Left kidney (tissue), 1 donor: ENCODE measurements at regions not wholly inside any gene's neighbourhood (a gene's known extent, or its start where the extent isn't known, plus 50 kb on each side); places are given as distances from the start of the nearest gene placed in this dataset.
A peak's percentile ranks its signal among the peaks of the same experiment; 100 is the strongest.

Source experiments
- DNase-seq: peaks from one replicate; pipeline ENCODE4 v3.0.0-alpha.2; 2013

DNA sequence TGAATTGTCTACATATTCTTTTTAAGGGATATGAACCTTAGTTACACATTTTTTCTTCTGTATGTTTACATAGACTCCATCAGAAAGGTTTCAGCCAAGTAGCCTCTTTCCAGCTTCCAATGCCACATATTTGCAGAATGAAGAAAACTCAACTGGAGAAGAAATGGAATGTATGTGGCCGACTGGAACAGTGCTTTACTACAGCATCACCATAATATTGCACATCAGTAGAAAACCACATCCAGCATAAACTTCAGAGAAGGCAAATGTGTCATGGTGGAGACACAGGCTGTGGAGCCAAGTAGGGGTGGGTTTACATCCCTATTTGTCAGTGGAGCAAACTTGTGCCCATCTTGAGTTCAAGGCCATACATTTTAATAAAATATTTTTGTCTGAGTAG lies 204.8 kb upstream of the LDB2 start:
- no peak for DNase-seq

DNA sequence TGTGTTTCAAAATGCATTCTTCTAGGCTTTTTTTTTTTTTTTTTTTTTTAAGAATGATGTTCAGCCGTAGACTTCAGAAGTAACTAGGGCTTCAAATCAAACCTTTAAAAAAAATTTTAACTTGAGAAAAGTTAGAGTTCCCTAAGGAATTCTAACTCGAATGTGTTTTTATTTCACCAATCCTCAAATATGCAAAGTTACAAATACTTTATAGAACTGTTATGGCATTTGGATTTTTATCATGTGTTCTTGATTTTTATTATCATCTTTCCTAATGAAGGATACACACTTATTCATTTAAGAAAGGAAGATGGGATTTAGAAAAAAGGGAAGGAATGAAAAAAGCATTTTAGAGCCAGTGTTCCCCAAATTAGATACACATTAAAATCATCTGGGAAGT lies 200.6 kb upstream of the LDB2 start:
- DNase-seq: no peak

GRCh38 chr4:17098401-17098800 lies 200.0 kb upstream of the LDB2 start:
- no peak for DNase-seq

GRCh38 chr4:17097362-17097761 lies 198.9 kb upstream of the LDB2 start:
- no peak for DNase-seq

DNA sequence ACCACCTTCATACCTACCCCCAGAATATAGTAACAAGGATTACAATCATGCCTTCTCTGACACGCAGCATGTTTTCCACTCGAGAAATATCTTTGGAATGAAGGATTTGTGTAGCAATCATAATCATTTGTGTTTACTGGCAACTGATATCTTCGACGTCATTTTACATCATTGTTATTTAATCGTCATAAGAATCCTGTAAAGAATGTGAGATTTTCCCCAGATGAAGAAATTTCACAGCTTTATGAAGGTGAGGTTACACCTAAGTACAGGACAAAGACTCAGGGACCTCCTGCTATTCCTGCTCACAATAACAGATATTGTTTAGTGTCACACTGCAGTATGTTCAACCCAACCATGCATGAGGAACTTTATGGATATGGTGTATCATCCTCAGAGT lies 198.2 kb upstream of the LDB2 start:
- DNase-seq: no peak

DNA sequence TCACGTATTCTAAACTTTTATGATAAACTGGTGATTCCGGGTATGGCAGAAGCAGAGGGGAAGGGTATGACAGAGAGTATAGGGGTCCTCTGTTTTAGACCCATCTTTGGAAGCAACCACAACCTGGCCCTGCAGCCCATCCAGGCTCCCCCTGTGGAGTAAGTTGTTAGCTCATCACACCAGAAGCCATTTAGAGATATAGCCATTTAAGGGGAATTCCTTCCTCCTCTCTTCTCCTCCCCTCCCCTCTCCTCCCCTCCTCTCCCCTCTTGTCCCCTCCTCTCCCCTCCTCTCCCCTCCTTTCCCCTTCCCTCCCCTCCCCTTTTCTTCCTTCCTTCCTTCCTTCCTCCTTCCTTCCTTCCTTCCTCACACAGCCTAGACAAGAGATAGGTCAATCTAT lies 197.3 kb upstream of the LDB2 start:
- no peak for DNase-seq

DNA sequence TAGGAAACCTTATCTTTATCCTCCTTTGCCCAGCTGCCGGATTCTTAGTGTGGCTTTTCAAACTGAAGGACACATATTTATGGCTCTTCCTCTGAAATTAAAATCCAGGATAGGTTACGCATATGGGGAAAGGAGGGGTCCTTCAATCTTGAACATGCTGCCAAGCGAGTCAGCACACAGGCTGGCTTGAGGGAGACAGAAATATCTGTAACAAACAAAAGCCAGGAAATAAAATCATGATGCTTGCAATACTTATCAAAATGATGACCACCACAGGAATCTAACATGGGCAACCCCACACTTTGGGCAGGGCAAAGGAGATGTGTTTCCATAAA lies 196.4 kb upstream of the LDB2 start:
- DNase-seq: no peak

- DNase-seq: peak; percentile 7
Observed at GRCh38 chr4:17094159-17094875, 195.9 kb upstream of the LDB2 start.

DNA sequence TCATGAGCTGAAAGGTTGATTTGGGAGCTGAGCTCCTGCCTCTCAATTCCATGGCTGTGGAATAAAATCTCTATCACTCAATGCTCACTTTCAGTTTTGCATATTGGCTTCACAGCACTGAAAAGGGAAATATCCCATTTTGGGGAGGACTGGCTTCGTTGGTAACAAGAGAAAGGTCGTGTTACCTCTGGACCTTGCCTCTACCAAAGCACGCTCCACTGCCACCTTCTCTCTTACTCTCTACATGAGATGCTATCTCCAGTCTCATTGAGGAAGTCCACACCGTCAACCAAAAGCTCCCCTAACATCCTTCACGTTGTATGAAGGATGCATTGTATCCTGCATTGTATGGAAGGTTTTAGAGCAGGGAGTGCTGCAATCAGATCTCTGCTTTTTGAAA lies 195.0 kb upstream of the LDB2 start:
- no peak for DNase-seq

DNA sequence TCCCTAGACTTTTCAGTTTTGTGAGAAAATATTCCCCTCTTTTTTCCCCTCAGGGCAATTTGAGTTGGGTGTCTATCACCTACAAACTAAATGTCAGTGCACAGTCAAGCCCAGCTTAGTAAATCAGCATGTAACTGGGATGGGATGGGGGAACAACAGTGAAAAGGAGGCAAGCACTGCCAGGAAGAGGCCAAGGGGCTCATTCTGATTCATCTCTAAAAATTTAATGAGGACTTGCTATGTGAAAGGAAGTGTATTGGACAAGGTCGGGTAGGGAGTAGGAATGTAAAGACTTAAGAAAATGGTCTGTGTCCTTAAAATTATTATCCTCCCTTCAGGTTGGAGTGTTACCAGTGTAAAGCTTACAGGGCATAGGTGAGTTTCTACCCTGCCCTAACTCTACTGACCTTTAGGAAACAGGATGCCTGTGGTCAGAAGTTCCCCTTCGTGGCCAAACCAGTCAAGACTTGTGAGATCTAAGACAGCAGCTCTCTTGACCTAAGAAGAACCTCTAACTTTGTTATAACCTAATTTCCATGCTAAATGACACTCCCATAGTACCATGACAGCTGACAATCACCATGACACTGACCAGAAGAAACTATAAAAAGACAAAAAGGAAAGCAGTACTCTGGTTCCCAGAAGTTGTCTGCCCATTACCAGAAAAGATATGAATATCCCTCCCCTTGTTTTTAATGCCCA lies 194.4 kb upstream of the LDB2 start:
- no peak for DNase-seq

DNA sequence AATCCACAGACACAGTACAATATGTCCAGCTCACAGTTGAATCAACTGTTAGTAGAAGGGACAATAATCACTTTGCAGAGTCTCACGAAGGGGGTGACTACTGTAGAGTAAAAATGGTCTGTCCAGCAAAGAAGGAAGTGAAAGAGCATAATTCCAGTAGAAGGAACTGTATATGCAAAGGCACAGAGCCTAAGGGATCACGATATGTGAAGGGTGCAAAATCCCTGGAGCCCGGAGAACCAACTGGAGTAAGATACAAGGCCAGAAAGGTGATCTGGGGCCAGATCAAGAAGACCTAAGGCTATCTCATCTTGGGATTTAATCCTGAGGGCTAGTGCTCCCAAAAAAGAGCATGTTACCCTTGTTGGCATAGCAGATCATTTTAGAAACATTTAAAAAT lies 192.7 kb upstream of the LDB2 start:
- DNase-seq: no peak

DNA sequence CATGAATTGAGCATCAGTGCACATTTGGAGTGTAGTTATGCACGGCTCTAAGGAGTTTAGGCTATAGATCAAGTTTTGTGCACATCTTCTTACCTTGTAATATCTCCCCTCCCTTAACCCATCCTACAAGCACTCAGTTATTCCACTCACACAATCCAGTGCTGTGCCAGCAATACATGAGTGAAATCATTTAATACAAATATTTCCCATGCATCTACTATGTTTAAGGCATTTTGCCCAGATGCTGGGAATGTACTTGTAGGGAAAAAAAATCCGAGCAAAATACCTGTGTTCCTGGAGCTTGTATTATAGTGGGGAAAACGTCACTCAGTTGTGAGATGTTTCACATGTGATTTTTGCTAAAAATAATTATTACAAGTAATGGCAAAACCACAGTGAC lies 191.6 kb upstream of the LDB2 start:
- no peak for DNase-seq

DNA sequence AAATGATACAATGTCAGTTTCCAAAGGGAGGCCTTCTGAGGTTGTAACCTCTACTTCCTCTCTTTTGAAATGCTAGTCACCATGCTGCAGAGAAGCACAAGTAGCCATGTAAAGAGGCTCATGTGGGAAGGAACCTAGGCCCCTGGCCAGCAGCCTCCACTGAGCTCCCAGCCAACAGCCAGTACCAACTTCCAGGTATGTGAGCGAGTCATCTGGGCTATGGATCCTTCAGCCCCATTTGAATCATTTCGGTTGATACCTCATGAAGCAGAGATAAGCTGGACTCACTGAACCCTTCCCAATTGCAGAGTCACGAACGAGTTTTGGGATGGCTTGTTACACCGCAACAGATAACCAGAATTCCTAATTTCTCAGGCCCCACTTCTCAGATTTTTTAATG lies 187.0 kb upstream of the LDB2 start:
- no peak for DNase-seq

DNA sequence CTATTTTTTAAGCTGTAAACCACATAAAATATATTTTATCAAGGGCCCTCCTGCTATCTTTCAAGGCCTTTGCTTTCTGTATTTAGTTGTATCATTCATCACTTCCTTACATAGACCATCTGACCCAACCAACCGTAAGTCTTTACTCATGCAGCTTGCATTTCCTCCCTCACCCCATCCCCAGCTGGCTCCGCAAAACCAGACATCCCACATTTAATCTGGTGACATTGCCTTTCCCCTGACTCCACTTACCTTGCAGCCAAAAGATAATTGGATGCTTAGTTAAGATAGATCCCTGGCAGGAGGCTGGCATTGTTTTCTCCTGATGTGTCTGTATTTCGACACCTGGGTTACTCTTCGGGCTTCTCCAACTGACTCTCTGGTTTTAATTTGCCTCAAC lies 183.7 kb upstream of the LDB2 start:
- no peak for DNase-seq

GRCh38 chr4:17081179-17081578 lies 182.7 kb upstream of the LDB2 start:
- no peak for DNase-seq

DNA sequence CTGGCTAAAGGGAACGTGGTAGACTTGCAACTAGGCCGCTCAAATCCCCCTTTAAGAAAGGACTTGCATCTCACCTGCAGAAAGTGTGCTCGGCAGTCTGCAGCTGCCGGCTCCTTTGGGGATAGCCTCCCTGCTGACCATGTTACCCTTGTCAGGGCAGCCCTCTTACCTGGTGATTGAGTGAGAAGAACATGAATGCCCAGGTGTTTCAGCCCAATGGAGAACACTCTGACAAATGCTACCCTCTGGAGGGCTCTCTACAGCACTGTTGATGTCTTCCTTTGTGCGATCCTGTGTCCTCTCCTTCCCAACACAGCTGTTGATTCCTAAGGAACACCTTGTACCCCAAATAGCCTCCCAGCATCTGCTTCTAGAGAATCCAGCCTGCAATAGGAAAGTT lies 178.7 kb upstream of the LDB2 start:
- no peak for DNase-seq

DNA sequence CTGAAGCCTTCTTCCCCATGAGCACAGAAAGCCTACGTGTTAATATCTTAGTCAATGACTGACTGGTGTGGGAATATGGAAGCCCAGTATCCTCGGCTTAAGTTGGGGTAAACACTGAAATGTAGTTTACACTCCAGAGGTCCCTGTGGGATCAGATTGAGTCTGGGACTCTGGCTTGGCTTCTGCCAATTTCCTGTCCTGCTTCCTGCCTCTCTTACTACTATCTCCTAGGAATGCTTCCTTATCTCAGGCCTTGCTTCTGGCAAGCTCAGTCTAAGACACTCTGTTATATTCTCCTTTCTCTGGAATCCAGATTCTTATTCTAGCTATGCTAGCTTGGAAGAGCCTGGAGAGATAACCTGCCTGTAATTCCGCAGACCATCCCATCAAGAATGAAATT lies 174.0 kb upstream of the LDB2 start:
- no peak for DNase-seq

DNA sequence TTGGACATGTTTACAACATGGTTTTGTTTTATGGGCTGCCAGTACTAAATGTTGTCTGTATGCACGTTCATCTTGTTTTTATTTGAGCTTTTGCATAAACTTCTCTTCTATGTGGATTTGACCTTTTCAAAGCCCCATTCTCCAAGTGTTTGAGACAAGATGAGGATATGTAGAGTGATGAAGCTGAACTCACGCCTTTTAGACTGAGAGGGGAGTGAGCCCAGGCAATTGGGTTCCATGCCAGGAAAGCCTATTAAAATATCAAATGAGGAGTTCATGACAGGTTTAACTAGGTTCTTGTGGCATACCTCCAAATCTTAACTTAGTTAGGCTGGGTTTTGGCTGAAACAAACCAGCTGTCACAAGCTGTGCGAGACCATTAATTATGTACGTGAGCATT lies 170.4 kb upstream of the LDB2 start:
- DNase-seq: peak; percentile 53

DNA sequence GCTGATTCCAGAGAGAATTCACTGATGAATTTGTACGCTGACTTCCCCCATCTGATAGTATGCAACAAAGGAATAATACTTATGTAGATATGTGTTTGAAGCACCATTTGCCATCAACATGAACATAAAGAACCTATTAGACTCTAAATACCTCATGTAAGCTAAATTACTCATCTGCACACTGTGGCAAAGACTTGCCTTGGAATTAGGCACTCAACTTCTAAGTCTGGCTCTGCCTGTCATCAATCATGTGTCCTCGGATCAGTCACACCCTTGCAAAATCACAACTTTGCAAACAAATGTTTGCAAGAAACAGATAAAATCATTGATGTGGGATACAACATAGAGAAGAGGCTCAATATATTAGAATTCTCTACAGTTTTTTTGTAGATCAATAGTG lies 169.9 kb upstream of the LDB2 start:
- no peak for DNase-seq

DNA sequence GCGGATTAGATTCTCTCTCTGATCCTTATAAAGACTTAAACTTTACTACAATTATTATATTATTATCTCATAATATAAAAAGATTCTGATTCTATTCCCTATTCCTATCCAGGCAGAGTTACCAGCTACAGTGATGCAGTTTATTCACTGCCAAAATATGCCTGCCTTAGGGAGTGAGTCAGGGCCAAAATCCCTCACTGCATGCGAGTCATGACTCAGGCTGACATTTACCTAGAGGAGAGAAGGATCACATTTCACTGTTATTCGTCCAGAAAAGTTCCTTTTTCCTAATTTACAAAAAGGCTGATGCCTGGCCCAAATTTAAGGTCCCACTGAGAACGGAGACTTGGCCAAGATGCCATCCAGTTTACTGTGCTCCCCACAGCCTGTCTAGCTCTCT lies 168.5 kb upstream of the LDB2 start:
- DNase-seq: no peak

- DNase-seq: no peak
Observed at GRCh38 chr4:17066236-17066635, 167.8 kb upstream of the LDB2 start.

DNA sequence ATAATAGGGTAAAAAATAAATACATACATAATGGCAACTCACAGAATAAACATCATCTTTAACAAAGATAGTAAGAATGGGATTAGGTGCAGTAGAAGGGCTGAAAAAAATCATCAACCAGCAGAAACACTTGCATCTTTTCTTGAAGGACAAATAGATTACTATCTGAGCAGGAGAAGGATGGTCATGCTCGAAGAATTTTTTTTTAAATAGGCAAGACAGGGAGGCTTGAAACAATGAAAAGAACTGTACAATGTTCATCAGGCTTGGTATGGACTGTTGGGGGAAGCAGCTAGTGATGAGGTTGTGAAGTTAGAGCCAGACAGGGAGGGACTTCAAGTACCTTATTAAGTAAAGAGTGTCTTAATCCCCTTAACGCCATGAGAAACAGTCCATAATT lies 167.4 kb upstream of the LDB2 start:
- no peak for DNase-seq

DNA sequence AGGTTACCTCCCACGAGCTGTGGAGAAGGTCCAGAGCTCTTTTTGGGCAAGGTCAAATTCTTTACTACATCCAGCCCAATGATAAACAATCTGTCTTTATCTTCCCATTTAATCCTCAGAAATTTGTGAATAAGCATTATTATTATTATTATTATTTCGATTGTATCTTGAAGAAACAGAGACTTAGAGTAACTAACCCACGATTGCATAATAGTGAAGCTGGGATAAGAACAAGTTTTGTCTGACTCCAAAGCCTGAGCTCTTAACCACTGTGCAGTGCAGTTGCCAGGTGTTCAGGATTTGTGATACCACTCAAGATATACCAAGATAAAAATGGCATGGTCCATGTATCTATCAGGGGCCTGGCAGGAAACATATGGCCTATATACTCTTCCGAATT lies 166.5 kb upstream of the LDB2 start:
- DNase-seq: no peak

DNA sequence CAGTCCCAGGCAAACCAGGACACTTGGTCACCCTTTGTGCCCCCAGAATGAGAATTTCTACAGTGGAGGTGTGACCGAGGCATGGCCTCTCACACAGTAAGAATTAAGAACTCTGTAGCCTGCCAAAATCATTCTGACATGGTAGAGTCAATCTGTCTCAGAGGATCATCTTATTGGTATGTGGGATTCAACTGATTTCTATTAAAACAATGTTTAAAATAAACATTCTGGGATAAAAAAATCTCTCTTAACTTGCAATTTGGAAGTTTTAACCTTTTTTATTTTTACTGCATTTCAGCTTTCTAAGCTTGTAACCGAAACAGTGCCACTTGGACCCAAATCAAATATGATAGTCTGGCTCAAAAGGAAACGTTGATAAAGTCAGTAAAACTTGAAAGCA lies 165.4 kb upstream of the LDB2 start:
- DNase-seq: no peak

GRCh38 chr4:17060230-17060629 lies 161.8 kb upstream of the LDB2 start:
- DNase-seq: no peak
